ENCODE measurements at regions not wholly inside any gene's neighbourhood (a gene's known extent, or its start where the extent isn't known, plus 50 kb on each side); places are given as distances from the start of the nearest gene placed in this dataset.
"Not testable (repeated sequence)": the region's sequence is repeated elsewhere in the genome, so short reads cannot be mapped to it uniquely, and the experiment has no call there.

- DNase-seq (ENCODE audit: low read depth in 1 of 2, low spot score in 1 of 2): no peak
- no peak for TF ChIP-seq JUND (IDR thresholded peaks at IDR 0.05; ENCODE audit: low read depth)
- in situ Hi-C loops (cut with HindIII; ENCODE audit: low pct_unique_long_range_greater_than_20kb, low sequenced_read_pairs): no loop called here
Observed at GRCh38 chr7:112995059-112995824, 91.4 kb downstream of the GPR85 start.

GRCh38 chr7:112994656-112995055, 92.0 kb downstream of the GPR85 start:
- DNase-seq (ENCODE audit: low read depth in 1 of 2, low spot score in 1 of 2): no peak
- in situ Hi-C loops (cut with HindIII; ENCODE audit: low pct_unique_long_range_greater_than_20kb, low sequenced_read_pairs): no loop called here

GRCh38 chr7:112990624-112991023, 96.0 kb downstream of the GPR85 start:
- no peak for DNase-seq (ENCODE audit: low read depth in 1 of 2, low spot score in 1 of 2)
- in situ Hi-C loops (cut with HindIII; ENCODE audit: low pct_unique_long_range_greater_than_20kb, low sequenced_read_pairs): no loop called here
- no peak for TF ChIP-seq JUND (IDR thresholded peaks at IDR 0.05; ENCODE audit: low read depth)

More at GRCh38 chr7:112994656-112995055, 92.0 kb downstream of the GPR85 start:
- no peak for TF ChIP-seq JUND (IDR thresholded peaks at IDR 0.05; ENCODE audit: low read depth)

- no peak for DNase-seq (ENCODE audit: low read depth in 1 of 2, low spot score in 1 of 2)
- no peak for TF ChIP-seq JUND (IDR thresholded peaks at IDR 0.05; ENCODE audit: low read depth)
- in situ Hi-C loops (cut with HindIII; ENCODE audit: low pct_unique_long_range_greater_than_20kb, low sequenced_read_pairs): no loop called here
Observed at GRCh38 chr7:112989531-112989930, 97.1 kb downstream of the GPR85 start.

- DNase-seq (ENCODE audit: low read depth in 1 of 2, low spot score in 1 of 2): no peak
- TF ChIP-seq JUND (IDR thresholded peaks at IDR 0.05; ENCODE audit: low read depth): no peak
- in situ Hi-C loops (cut with HindIII; ENCODE audit: low pct_unique_long_range_greater_than_20kb, low sequenced_read_pairs): no loop called here
Observed at GRCh38 chr7:112987171-112987570, 99.5 kb downstream of the GPR85 start.

- DNase-seq (ENCODE audit: low read depth in 1 of 2, low spot score in 1 of 2): no peak
- TF ChIP-seq JUND (IDR thresholded peaks at IDR 0.05; ENCODE audit: low read depth): no peak
- in situ Hi-C loops (cut with HindIII; ENCODE audit: low pct_unique_long_range_greater_than_20kb, low sequenced_read_pairs): no loop called here
Observed at GRCh38 chr7:112986256-112987031, 100.2 kb downstream of the GPR85 start.

- no peak for TF ChIP-seq JUND (IDR thresholded peaks at IDR 0.05; ENCODE audit: low read depth)
- in situ Hi-C loops (cut with HindIII; ENCODE audit: low pct_unique_long_range_greater_than_20kb, low sequenced_read_pairs): no loop called here
- DNase-seq (ENCODE audit: low read depth in 1 of 2, low spot score in 1 of 2): no peak
Observed at GRCh38 chr7:112985377-112985987, 101.1 kb downstream of the GPR85 start.

- no peak for TF ChIP-seq JUND (IDR thresholded peaks at IDR 0.05; ENCODE audit: low read depth)
- in situ Hi-C loops (cut with HindIII; ENCODE audit: low pct_unique_long_range_greater_than_20kb, low sequenced_read_pairs): no loop called here
- no peak for DNase-seq (ENCODE audit: low read depth in 1 of 2, low spot score in 1 of 2)
Observed at GRCh38 chr7:112982441-112983063, 104.1 kb downstream of the GPR85 start.

- no peak for DNase-seq (ENCODE audit: low read depth in 1 of 2, low spot score in 1 of 2)
- no peak for TF ChIP-seq JUND (IDR thresholded peaks at IDR 0.05; ENCODE audit: low read depth)
- in situ Hi-C loops (cut with HindIII; ENCODE audit: low pct_unique_long_range_greater_than_20kb, low sequenced_read_pairs): no loop called here
Observed at GRCh38 chr7:112981966-112982365, 104.7 kb downstream of the GPR85 start.

- DNase-seq (ENCODE audit: low read depth in 1 of 2, low spot score in 1 of 2); in situ Hi-C loops (cut with HindIII; ENCODE audit: low pct_unique_long_range_greater_than_20kb, low sequenced_read_pairs): not testable (repeated sequence)
Observed at GRCh38 chr7:112979055-112979454, 107.6 kb downstream of the GPR85 start.

- DNase-seq (ENCODE audit: low read depth in 1 of 2, low spot score in 1 of 2); in situ Hi-C loops (cut with HindIII; ENCODE audit: low pct_unique_long_range_greater_than_20kb, low sequenced_read_pairs): not testable (repeated sequence)
Observed at GRCh38 chr7:112977244-112977955, 109.2 kb downstream of the GPR85 start.

- TF ChIP-seq JUND (IDR thresholded peaks at IDR 0.05; ENCODE audit: low read depth): no peak
- no peak for DNase-seq (ENCODE audit: low read depth in 1 of 2, low spot score in 1 of 2)
- in situ Hi-C loops (cut with HindIII; ENCODE audit: low pct_unique_long_range_greater_than_20kb, low sequenced_read_pairs): no loop called here
Observed at GRCh38 chr7:112970771-112971170, 115.9 kb downstream of the GPR85 start.

Data from T47D (cell line).